H1 (cell line): ENCODE measurements at regions not wholly inside any gene's neighbourhood (a gene's known extent, or its start where the extent isn't known, plus 50 kb on each side); places are given as distances from the start of the nearest gene placed in this dataset.

ENCODE experiments used
- CTCF ChIA-PET: fragments of 300-600 bp; sonication (Branson Sonifier 250); formaldehyde crosslinking; loops from one replicate; lab custom pipeline; 2021; ENCODE audit not compliant: partially characterized antibody; lab: Charles Lee
- POLR2A ChIA-PET: fragments of 300-600 bp; sonication (Branson Sonifier 250); formaldehyde crosslinking; loops from one replicate; lab custom pipeline; 2021; ENCODE audit warnings: inconsistent platforms; ENCODE audit not compliant: partially characterized antibody; lab: Charles Lee
- DNase-seq, 2 experiments: peaks; one replicate each; pipeline versions ENCODE4 v3.0.0 to v3.0.0-alpha.2; 2010 to 2022; ENCODE audit warnings: low spot score in 2 of 2, low read depth in 1 of 2, mixed read lengths in 1 of 2
- FAIRE-seq: peaks from 2 replicates; lab custom pipeline; 2011; peaks lifted over from hg19 to GRCh38; lab: Jason Lieb, UNC
- H2AFZ ChIP-seq: 2 replicates; pipeline ENCODE4 v1.8.1; 2012; ENCODE audit warnings: low read length, inconsistent platforms
- H2AK5ac ChIP-seq: 2 replicates; pipeline ENCODE4 v1.6.1; 2013; ENCODE audit warnings: low read depth, low read length
- H2BK120ac ChIP-seq: replicated peaks from 2 replicates; pipeline ENCODE3; 2013; ENCODE audit warnings: low read depth, low read length, inconsistent platforms
- H2BK12ac ChIP-seq: 2 replicates; pipeline ENCODE4 v1.6.1; 2013; ENCODE audit warnings: low read depth, low read length
- H2BK15ac ChIP-seq: 2 replicates; pipeline ENCODE4 v1.6.1; 2013; ENCODE audit warnings: low read length
- H2BK20ac ChIP-seq: 2 replicates; pipeline ENCODE4 v1.6.1; 2013; ENCODE audit warnings: low read length
- H2BK5ac ChIP-seq: 2 replicates; pipeline ENCODE4 v1.6.1; 2013; ENCODE audit warnings: low read depth, low read length
- H3K14ac ChIP-seq: 2 replicates; pipeline ENCODE4 v1.6.1; 2013; ENCODE audit warnings: inconsistent platforms; ENCODE audit not compliant: insufficient read length
- H3K18ac ChIP-seq: 2 replicates; pipeline ENCODE4 v1.6.1; 2013; ENCODE audit warnings: low read length; ENCODE audit errors: extremely low read depth
- H3K23ac ChIP-seq: 2 replicates; pipeline ENCODE4 v1.6.1; 2013; ENCODE audit warnings: inconsistent platforms; ENCODE audit not compliant: insufficient read length
- H3K23me2 ChIP-seq: 2 replicates; pipeline ENCODE4 v1.6.1; 2013; ENCODE audit warnings: low read depth, low read length
- H3K27ac ChIP-seq: 2 replicates; pipeline ENCODE4 v1.6.1; 2011; ENCODE audit warnings: low read depth, low read length, inconsistent platforms
- H3K27me3 ChIP-seq, 4 experiments: replicated peaks in 1 of 4; 1 replicate in 1 of 4; 2 replicates in 3 of 4; pipeline versions ENCODE4 v1.6.1 to v1.8.1; 2011 to 2013; ENCODE audit warnings: low read length in 3 of 4, mild to moderate bottlenecking in 3 of 4, inconsistent platforms in 2 of 4, mixed read lengths in 2 of 4, moderate library complexity in 1 of 4; ENCODE audit not compliant: control insufficient read depth in 3 of 4, insufficient read depth in 3 of 4; ENCODE audit errors: extremely low read depth in 1 of 4
- H3K36me3 ChIP-seq, 4 experiments: 2 replicates each; pipeline versions ENCODE4 v1.6.1 to v1.8.1; 2011 to 2013; ENCODE audit warnings: mild to moderate bottlenecking in 4 of 4, low read length in 3 of 4, moderate library complexity in 2 of 4, control low read depth in 1 of 4, inconsistent platforms in 1 of 4; ENCODE audit not compliant: insufficient read depth in 4 of 4, control insufficient read depth in 2 of 4
- H3K4ac ChIP-seq: replicated peaks from 2 replicates; pipeline ENCODE3; 2013; ENCODE audit warnings: low read length, low read depth, mixed read lengths, inconsistent platforms; ENCODE audit not compliant: insufficient read length
- H3K4me1 ChIP-seq, 4 experiments: replicated peaks in 1 of 4; 1 replicate in 1 of 4; 2 replicates in 3 of 4; pipeline versions ENCODE4 v1.6.1 to v1.8.1; 2011 to 2013; ENCODE audit warnings: low read length in 3 of 4, inconsistent platforms in 2 of 4, mixed read lengths in 1 of 4; ENCODE audit not compliant: insufficient read depth in 4 of 4, control insufficient read depth in 3 of 4
- H3K4me2 ChIP-seq, 2 experiments: 2 replicates each; pipeline versions ENCODE4 v1.6.1 to v1.8.1; 2011 to 2013; ENCODE audit warnings: low read depth in 2 of 2, low read length in 2 of 2, control low read depth in 1 of 2, inconsistent platforms in 1 of 2, mild to moderate bottlenecking in 1 of 2; ENCODE audit not compliant: insufficient read depth in 1 of 2
- H3K4me3 ChIP-seq, 4 experiments: fragments of 200-600, 300-600 bp in 1 of 4; sonication (generic), shearing (Covaris generic), sonication (Bioruptor Twin) in 1 of 4; 2 replicates each; pipeline versions ENCODE4 v1.5.1 to v1.8.1; 2011 to 2016; ENCODE audit warnings: low read length in 4 of 4, low read depth in 3 of 4, control low read depth in 2 of 4, inconsistent platforms in 2 of 4, mild to moderate bottlenecking in 2 of 4, mixed read lengths in 1 of 4, moderate library complexity in 1 of 4; ENCODE audit not compliant: insufficient read depth in 2 of 4; ENCODE audit errors: extremely low read depth in 1 of 4
- H3K56ac ChIP-seq: replicated peaks from 2 replicates; pipeline ENCODE3; 2013; ENCODE audit warnings: low read depth, mild to moderate bottlenecking, mixed read lengths, low read length, inconsistent platforms; ENCODE audit not compliant: insufficient read length
- H3K79me1 ChIP-seq: 2 replicates; pipeline ENCODE4 v1.6.1; 2013; ENCODE audit warnings: low read depth, low read length, control low read depth
- H3K79me2 ChIP-seq, 2 experiments: 2 replicates each; pipeline versions ENCODE4 v1.6.1 to v1.8.1; 2012 to 2013; ENCODE audit warnings: low read length in 2 of 2, mild to moderate bottlenecking in 2 of 2, inconsistent platforms in 1 of 2; ENCODE audit not compliant: insufficient read depth in 2 of 2, control insufficient read depth in 1 of 2
- H3K9ac ChIP-seq, 4 experiments: replicated peaks in 1 of 4; 1 replicate in 1 of 4; 2 replicates in 3 of 4; pipeline versions ENCODE4 v1.6.1 to v1.8.1; 2011 to 2013; ENCODE audit warnings: low read depth in 3 of 4, low read length in 3 of 4, control low read depth in 2 of 4, mild to moderate bottlenecking in 2 of 4, moderate library complexity in 2 of 4, inconsistent platforms in 1 of 4; ENCODE audit errors: extremely low read depth in 1 of 4
- H3K9me3 ChIP-seq, 2 experiments: 2 replicates each; pipeline versions ENCODE4 v1.6.1 to v1.8.1; 2012 to 2013; ENCODE audit warnings: mild to moderate bottlenecking in 2 of 2, moderate library complexity in 2 of 2, control low read depth in 1 of 2, inconsistent platforms in 1 of 2, low read depth in 1 of 2, low read length in 1 of 2, mixed read lengths in 1 of 2; ENCODE audit not compliant: insufficient read depth in 2 of 2
- H4K20me1 ChIP-seq, 2 experiments: replicated peaks in 1 of 2; 2 replicates each; pipeline versions ENCODE3 to v1.8.1; 2011 to 2013; ENCODE audit warnings: inconsistent platforms in 2 of 2, low read length in 2 of 2, mild to moderate bottlenecking in 1 of 2; ENCODE audit not compliant: insufficient read depth in 2 of 2, control insufficient read depth in 1 of 2
- H4K5ac ChIP-seq: 2 replicates; pipeline ENCODE4 v1.6.1; 2013; ENCODE audit warnings: low read length, low read depth, mixed read lengths, inconsistent platforms; ENCODE audit not compliant: insufficient read length
- H4K8ac ChIP-seq: 2 replicates; pipeline ENCODE4 v1.8.0; 2013; ENCODE audit warnings: mild to moderate bottlenecking, moderate library complexity, low read length, inconsistent platforms; ENCODE audit not compliant: insufficient read depth; ENCODE audit errors: extremely low read depth
- H4K91ac ChIP-seq: replicated peaks from 2 replicates; pipeline ENCODE3; 2013; ENCODE audit warnings: low read length, mixed read lengths, inconsistent platforms; ENCODE audit not compliant: insufficient read length
- ASH2L ChIP-seq: fragments of 200-600, 300-600 bp; sonication (generic); IDR thresholded peaks from one replicate; pipeline ENCODE4 v1.7.1; 2017; ENCODE audit warnings: low read length
- BACH1 ChIP-seq: IDR thresholded peaks from 2 replicates; pipeline ENCODE4 v1.6.1; 2012; ENCODE audit warnings: low read length, improper control_type of control experiment
- BCL11A ChIP-seq, 2 experiments: IDR thresholded peaks; one replicate each; pipeline ENCODE4 v1.6.1; 2011; ENCODE audit warnings: low read depth in 2 of 2, low read length in 2 of 2, mild to moderate bottlenecking in 2 of 2
- CBX5 ChIP-seq: fragments of 300-800, 300-1000 bp; sonication (generic); IDR thresholded peaks from 2 replicates; pipeline ENCODE4 v1.7.1; 2016; ENCODE audit warnings: antibody characterized with exemption, low read length, low read depth
- CEBPB ChIP-seq: IDR thresholded peaks from 2 replicates; pipeline ENCODE4 v1.6.1; 2012; ENCODE audit warnings: low read depth, low read length
- CHD1 ChIP-seq: IDR thresholded peaks from 2 replicates; pipeline ENCODE4 v1.6.1; 2012; ENCODE audit warnings: low read depth, low read length, improper control_type of control experiment
- CTBP2 ChIP-seq: IDR thresholded peaks from 2 replicates; pipeline ENCODE4 v1.7.0; 2011; ENCODE audit warnings: borderline replicate concordance, mild to moderate bottlenecking, moderate library complexity, mixed read lengths, low read length; ENCODE audit not compliant: insufficient read depth, insufficient read length
- FOSL1 ChIP-seq: IDR thresholded peaks from 2 replicates; pipeline ENCODE4 v1.6.1; 2011; ENCODE audit warnings: mild to moderate bottlenecking, low read depth, low read length, moderate library complexity; ENCODE audit not compliant: insufficient read depth
- HDAC6 ChIP-seq: IDR thresholded peaks from one replicate; pipeline ENCODE4 v1.7.1; 2012; ENCODE audit warnings: low read depth, mild to moderate bottlenecking, inconsistent platforms, low read length, moderate library complexity
- PHF8 ChIP-seq: fragments of 200-600 bp; sonication (generic); conservative IDR thresholded peaks from 2 replicates; pipeline ENCODE4 v1.7.1; 2012; ENCODE audit warnings: low read depth, mild to moderate bottlenecking, inconsistent platforms, low read length, moderate library complexity
- RNF2 ChIP-seq: fragments of 200-900, 300-1000 bp; sonication (generic); IDR thresholded peaks from 2 replicates; pipeline ENCODE4 v1.7.1; 2016; ENCODE audit warnings: borderline replicate concordance, low read depth, mild to moderate bottlenecking, antibody characterized with exemption, low read length; ENCODE audit not compliant: poor library complexity, severe bottlenecking; ENCODE audit errors: missing control alignments
- SIN3A ChIP-seq, 2 experiments: IDR thresholded peaks in 1 of 2; conservative IDR thresholded peaks in 1 of 2; 2 replicates each; pipeline ENCODE4 v1.6.1; 2011 to 2012; ENCODE audit warnings: low read length in 2 of 2, improper control_type of control experiment in 1 of 2, low read depth in 1 of 2, mild to moderate bottlenecking in 1 of 2
- TAF1 ChIP-seq: IDR thresholded peaks from 2 replicates; pipeline ENCODE4 v1.6.1; 2011; ENCODE audit warnings: mild to moderate bottlenecking, low read depth, low read length
- TAF7 ChIP-seq: optimal IDR thresholded peaks from 2 replicates; pipeline ENCODE3; 2011; ENCODE audit warnings: low read depth, mild to moderate bottlenecking, inconsistent platforms, low read length, moderate library complexity, borderline replicate concordance
- WGBS, 2 experiments: shearing (Covaris generic) in 1 of 2; methylation state at CpG; one replicate each; pipeline versions ENCODE4 v1.1.6 to v1.1.7; 2013 to 2015; ENCODE audit warnings: low lambda C conversion rate in 2 of 2, mixed read lengths in 2 of 2, inconsistent platforms in 1 of 2, low coverage in 1 of 2, missing lambda C conversion rate in 1 of 2; ENCODE audit not compliant: insufficient replicate concordance in 2 of 2, insufficient coverage in 1 of 2, insufficient read length in 1 of 2; ENCODE audit errors: extremely low coverage in 1 of 2, missing lambda C conversion rate in 1 of 2; 5-methylcytosine and 5-hydroxymethylcytosine counted together

- ChIA-PET CTCF (interaction anchor here (1.7 kb wide), 1 partner anchor 14 kb away, joined by 4 read pairs; no protein-coding TSS in a partner anchor), POLR2A (no interaction called here)
- Histone ChIP-seq H3K79me2 (no peaks in the 10 kb centered on the region), H3K9ac (no peak overlapping the region), H4K8ac (no peak overlapping the region), H3K27ac (no peak overlapping the region), H3K36me3 (no peaks in the 10 kb centered on the region), H2BK5ac (no peak overlapping the region), H3K14ac (no peak overlapping the region), H2BK120ac (no peak overlapping the region), H2BK12ac (no peak overlapping the region), H3K4me3 (no peak overlapping the region), H2AK5ac (no peak overlapping the region), H3K4me1 (no peaks in the 10 kb centered on the region), H2BK20ac (no peak overlapping the region), H3K27me3 (no peaks in the 10 kb centered on the region), H4K20me1 (no peaks in the 10 kb centered on the region), H2BK15ac (no peak overlapping the region), H4K5ac (no peak overlapping the region), H3K23ac (no peak overlapping the region), H2AFZ (no peak overlapping the region), H3K4ac (no peak overlapping the region), H3K18ac (no peak overlapping the region), H3K79me1 (no peaks in the 10 kb centered on the region; the same call in 1 of the 2 replicates), H3K4me2 (no peak overlapping the region), H4K91ac (no peak overlapping the region), H3K56ac (no peak overlapping the region), H3K9me3 (peaks cover 44 to 48% of the 10 kb centered on the region in 2 experiments), H3K23me2 (no peaks in the 10 kb centered on the region)
- WGBS, 2 experiments, result 100% methylated on average over 4 of the region's 4 CpGs; no CpG with 5 or more reads in 1 of the 2 experiments
- DNase-seq (no peak), FAIRE-seq (no peak)
- TF ChIP-seq TAF1 (no peak), HDAC6 (no peak), BACH1 (no peak), BCL11A (IDR thresholded peaks at IDR 0.05; ENCODE audit: low read depth in 2 of 2, low read length in 2 of 2) (no peak), TAF7 (no peak), CEBPB (no peak), CTBP2 (no peak), FOSL1 (no peak), RNF2 (no peak), CBX5 (no peak), CHD1 (no peak), PHF8 (no peak), ASH2L (no peak), SIN3A (conservative IDR thresholded peaks at IDR 0.05 in 1 of 2, IDR thresholded peaks at IDR 0.05 in 1 of 2; ENCODE audit: low read depth in 1 of 2, low read length in 2 of 2) (no peak)
These were observed 228.5 kb upstream of the EXOC2 start for GRCh38 chr6:921400-921799.
